H9 (cell line): ENCODE measurements at regions not wholly inside any gene's neighbourhood (a gene's known extent, or its start where the extent isn't known, plus 50 kb on each side); places are given as distances from the start of the nearest gene placed in this dataset.

Source experiments
- DNase-seq: peaks from one replicate; pipeline ENCODE4 v3.0.0-alpha.2; 2017
- H2AFZ ChIP-seq: one replicate; pipeline ENCODE4 v1.6.1; 2013; ENCODE audit warnings: mild to moderate bottlenecking, low read length, control low read depth, moderate library complexity
- H2AK5ac ChIP-seq: 2 replicates; pipeline ENCODE4 v1.6.1; 2013; ENCODE audit warnings: low read length, control low read depth, mixed read lengths; ENCODE audit not compliant: insufficient read length
- H2BK120ac ChIP-seq: one replicate; pipeline ENCODE4 v1.6.1; 2013; ENCODE audit warnings: low read depth, mild to moderate bottlenecking, low read length, control low read depth, inconsistent platforms; ENCODE audit not compliant: poor library complexity, severe bottlenecking
- H2BK12ac ChIP-seq: 2 replicates; pipeline ENCODE4 v1.6.1; 2013; ENCODE audit warnings: low read length, control low read depth, mixed read lengths, low read depth; ENCODE audit not compliant: insufficient read length
- H2BK15ac ChIP-seq: 2 replicates; pipeline ENCODE4 v1.6.1; 2013; ENCODE audit warnings: low read depth, low read length, control low read depth
- H2BK20ac ChIP-seq: one replicate; pipeline ENCODE4 v1.6.1; 2013; ENCODE audit warnings: low read depth, mild to moderate bottlenecking, low read length, control low read depth, inconsistent platforms; ENCODE audit not compliant: poor library complexity, severe bottlenecking
- H2BK5ac ChIP-seq: 2 replicates; pipeline ENCODE4 v1.6.1; 2013; ENCODE audit warnings: low read length, control low read depth, mixed read lengths; ENCODE audit not compliant: insufficient read length
- H3K14ac ChIP-seq: 2 replicates; pipeline ENCODE4 v1.6.1; 2013; ENCODE audit warnings: low read length, control low read depth; ENCODE audit not compliant: insufficient read depth
- H3K18ac ChIP-seq: 2 replicates; pipeline ENCODE4 v1.6.1; 2013; ENCODE audit warnings: low read depth, mild to moderate bottlenecking, mixed read lengths, low read length, control low read depth; ENCODE audit not compliant: insufficient read length
- H3K23ac ChIP-seq: 2 replicates; pipeline ENCODE4 v1.6.1; 2013; ENCODE audit warnings: low read length, control low read depth, mixed read lengths, low read depth; ENCODE audit not compliant: insufficient read length
- H3K23me2 ChIP-seq: 2 replicates; pipeline ENCODE4 v1.6.1; 2013; ENCODE audit warnings: low read depth, mild to moderate bottlenecking, mixed read lengths, low read length, control low read depth; ENCODE audit not compliant: insufficient read length, poor library complexity, severe bottlenecking
- H3K27ac ChIP-seq: 2 replicates; pipeline ENCODE4 v1.5.1; 2013; ENCODE audit warnings: low read length, control low read depth, mixed read lengths, low read depth; ENCODE audit not compliant: insufficient read length
- H3K27me3 ChIP-seq: 2 replicates; pipeline ENCODE4 v1.6.1; 2013; ENCODE audit warnings: low read length, control low read depth, inconsistent platforms; ENCODE audit not compliant: insufficient read depth
- H3K4ac ChIP-seq: 2 replicates; pipeline ENCODE4 v1.6.1; 2013; ENCODE audit warnings: low read depth, mild to moderate bottlenecking, control low read depth, inconsistent platforms, low read length, moderate library complexity
- H3K4me1 ChIP-seq: 2 replicates; pipeline ENCODE4 v1.6.1; 2013; ENCODE audit warnings: low read length, control low read depth, inconsistent platforms; ENCODE audit not compliant: insufficient read depth
- H3K4me2 ChIP-seq: 2 replicates; pipeline ENCODE4 v1.6.1; 2013; ENCODE audit warnings: low read length, control low read depth, mixed read lengths; ENCODE audit not compliant: insufficient read length, insufficient read depth
- H3K56ac ChIP-seq: 2 replicates; pipeline ENCODE4 v1.6.1; 2013; ENCODE audit warnings: low read depth, mild to moderate bottlenecking, mixed read lengths, low read length, control low read depth; ENCODE audit not compliant: insufficient read length
- H3K79me1 ChIP-seq: 2 replicates; pipeline ENCODE4 v1.6.1; 2013; ENCODE audit warnings: low read depth, mild to moderate bottlenecking, moderate library complexity, low read length, control low read depth, inconsistent platforms; ENCODE audit not compliant: insufficient read depth, poor library complexity, severe bottlenecking
- H3K79me2 ChIP-seq: 2 replicates; pipeline ENCODE4 v1.6.1; 2013; ENCODE audit warnings: low read length, control low read depth, inconsistent platforms; ENCODE audit not compliant: insufficient read depth
- H3K9ac ChIP-seq: 2 replicates; pipeline ENCODE4 v1.6.1; 2013; ENCODE audit warnings: low read length, control low read depth, mixed read lengths; ENCODE audit not compliant: insufficient read length; ENCODE audit errors: extremely low read depth
- H3K9me3 ChIP-seq: one replicate; pipeline ENCODE4 v1.6.1; 2013; ENCODE audit warnings: low read depth, low read length, inconsistent platforms; ENCODE audit not compliant: control insufficient read depth
- H3T11ph ChIP-seq: one replicate; pipeline ENCODE4 v1.6.1; 2013; ENCODE audit warnings: mild to moderate bottlenecking, low read length, control low read depth, inconsistent platforms
- H4K20me1 ChIP-seq: one replicate; pipeline ENCODE4 v1.6.1; 2013; ENCODE audit not compliant: control insufficient read depth, insufficient read length, insufficient read depth
- H4K5ac ChIP-seq: 2 replicates; pipeline ENCODE4 v1.6.1; 2013; ENCODE audit warnings: low read depth, mild to moderate bottlenecking, mixed read lengths, low read length, control low read depth; ENCODE audit not compliant: insufficient read length
- H4K8ac ChIP-seq: replicated peaks from 2 replicates; pipeline ENCODE4 v1.6.1; 2013; ENCODE audit warnings: low read length, control low read depth, mixed read lengths, low read depth; ENCODE audit not compliant: insufficient read length
- H4K91ac ChIP-seq: 2 replicates; pipeline ENCODE4 v1.6.1; 2013; ENCODE audit warnings: low read depth, mild to moderate bottlenecking, moderate library complexity, mixed read lengths, low read length, control low read depth; ENCODE audit not compliant: insufficient read length
- H3K27ac Mint-ChIP-seq, 3 experiments: 2 replicates in 2 of 3; 3 replicates in 1 of 3; pipeline ENCODE4 v1.8.0; 2020 to 2021; ENCODE audit warnings: mixed read lengths in 3 of 3, mild to moderate bottlenecking in 1 of 3, moderate library complexity in 1 of 3
- H3K27me3 Mint-ChIP-seq: 2 replicates; pipeline ENCODE4 v1.8.0; 2021; ENCODE audit warnings: low read depth, mild to moderate bottlenecking, moderate library complexity, mixed read lengths
- H3K36me3 Mint-ChIP-seq, 3 experiments: 2 replicates in 2 of 3; 3 replicates in 1 of 3; pipeline ENCODE4 v1.8.0; 2020 to 2021; ENCODE audit warnings: low read depth in 3 of 3, mixed read lengths in 3 of 3; ENCODE audit not compliant: insufficient read depth in 1 of 3
- H3K4me1 Mint-ChIP-seq, 2 experiments: 2 replicates each; pipeline ENCODE4 v1.8.0; 2020; ENCODE audit warnings: mixed read lengths in 2 of 2
- H3K4me3 Mint-ChIP-seq, 2 experiments: 2 replicates in 1 of 2; 3 replicates in 1 of 2; pipeline ENCODE4 v1.8.0; 2020 to 2021; ENCODE audit warnings: mild to moderate bottlenecking in 2 of 2, mixed read lengths in 2 of 2, moderate library complexity in 1 of 2
- H3K9me3 Mint-ChIP-seq, 2 experiments: 2 replicates in 1 of 2; 3 replicates in 1 of 2; pipeline ENCODE4 v1.8.0; 2020; ENCODE audit warnings: mild to moderate bottlenecking in 2 of 2, mixed read lengths in 2 of 2, moderate library complexity in 1 of 2
- WGBS: extraction: QIAGEN DNeasy Blood & Tissue Kit; methylation state at CpG from one replicate; pipeline ENCODE4 v1.1.7; 2013; ENCODE audit warnings: missing lambda C conversion rate, low lambda C conversion rate, mixed read lengths; ENCODE audit not compliant: insufficient read length; ENCODE audit errors: extremely low coverage; 5-methylcytosine and 5-hydroxymethylcytosine counted together
- TF ChIP-seq, protein P1 (sequence below): fragments of 200-600 bp; sonication (generic); conservative IDR thresholded peaks from 3 replicates; pipeline ENCODE4 v1.8.0; 2021; ENCODE audit warnings: antibody characterized with exemption, mild to moderate bottlenecking

DNA sequence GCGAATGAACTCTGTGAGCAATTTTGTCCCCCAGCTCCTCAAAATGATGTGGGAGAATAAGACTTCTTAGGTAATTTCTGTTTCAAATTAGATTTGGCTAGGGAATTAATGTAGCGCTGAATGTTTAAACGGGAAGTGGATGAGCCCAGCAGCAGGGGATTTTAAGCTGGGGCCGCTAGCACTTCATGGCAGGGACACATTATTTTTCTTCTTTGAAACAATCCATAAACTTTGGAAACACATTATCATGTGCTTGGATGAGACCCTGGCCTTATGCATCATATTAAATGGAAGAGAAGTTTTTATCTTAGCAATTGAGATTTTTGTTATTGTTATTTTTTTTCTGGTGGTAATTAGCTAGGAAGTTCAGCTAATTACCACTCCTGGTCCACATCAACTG is 74.2 kb upstream of the FUCA2 start:
- Histone ChIP-seq H4K20me1 (no peaks in the 10 kb centered on the region), H3K9me3 (no peaks in the 10 kb centered on the region), H3K4me1 (no peaks in the 10 kb centered on the region), H3T11ph (no peak overlapping the region), H3K23me2 (no peaks in the 10 kb centered on the region), H2AFZ (no peak overlapping the region), H3K27me3 (no peaks in the 10 kb centered on the region), H2BK5ac (no peak overlapping the region), H3K79me2 (no peaks in the 10 kb centered on the region), H4K5ac (no peak overlapping the region), H2BK12ac (no peak overlapping the region), H3K18ac (no peak overlapping the region), H3K14ac (no peak overlapping the region), H4K91ac (no peak overlapping the region), H2BK120ac (no peak overlapping the region), H3K4me2 (no peak overlapping the region), H2BK15ac (no peak overlapping the region), H4K8ac (no peak overlapping the region), H3K79me1 (no peaks in the 10 kb centered on the region), H3K4ac (no peak overlapping the region), H2BK20ac (no peak overlapping the region), H3K9ac (no peak overlapping the region), H3K56ac (no peak overlapping the region), H2AK5ac (no peak overlapping the region), H3K27ac (no peak overlapping the region), H3K23ac (no peak overlapping the region)
- Mint-ChIP-seq H3K27ac (no peak overlapping the region), H3K4me1 (peaks cover 5 to 6% of the 10 kb centered on the region in 2 experiments; a peak in 3 of 4 replicates), H3K9me3 (no peaks in the 10 kb centered on the region), H3K36me3 (no peaks in the 10 kb centered on the region), H3K27me3 (no peaks in the 10 kb centered on the region), H3K4me3 (no peak overlapping the region)
- no CpG with 5 or more reads among the region's 4 CpGs for WGBS
- TF ChIP-seq, protein P1, sequence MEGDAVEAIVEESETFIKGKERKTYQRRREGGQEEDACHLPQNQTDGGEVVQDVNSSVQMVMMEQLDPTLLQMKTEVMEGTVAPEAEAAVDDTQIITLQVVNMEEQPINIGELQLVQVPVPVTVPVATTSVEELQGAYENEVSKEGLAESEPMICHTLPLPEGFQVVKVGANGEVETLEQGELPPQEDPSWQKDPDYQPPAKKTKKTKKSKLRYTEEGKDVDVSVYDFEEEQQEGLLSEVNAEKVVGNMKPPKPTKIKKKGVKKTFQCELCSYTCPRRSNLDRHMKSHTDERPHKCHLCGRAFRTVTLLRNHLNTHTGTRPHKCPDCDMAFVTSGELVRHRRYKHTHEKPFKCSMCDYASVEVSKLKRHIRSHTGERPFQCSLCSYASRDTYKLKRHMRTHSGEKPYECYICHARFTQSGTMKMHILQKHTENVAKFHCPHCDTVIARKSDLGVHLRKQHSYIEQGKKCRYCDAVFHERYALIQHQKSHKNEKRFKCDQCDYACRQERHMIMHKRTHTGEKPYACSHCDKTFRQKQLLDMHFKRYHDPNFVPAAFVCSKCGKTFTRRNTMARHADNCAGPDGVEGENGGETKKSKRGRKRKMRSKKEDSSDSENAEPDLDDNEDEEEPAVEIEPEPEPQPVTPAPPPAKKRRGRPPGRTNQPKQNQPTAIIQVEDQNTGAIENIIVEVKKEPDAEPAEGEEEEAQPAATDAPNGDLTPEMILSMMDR: no peak
- no peak for DNase-seq
